ENCODE measurements at regions not wholly inside any gene's neighbourhood (a gene's known extent, or its start where the extent isn't known, plus 50 kb on each side); places are given as distances from the start of the nearest gene placed in this dataset.
"Not testable (repeated sequence)": the region's sequence is repeated elsewhere in the genome, so short reads cannot be mapped to it uniquely, and the experiment has no call there.

DNA sequence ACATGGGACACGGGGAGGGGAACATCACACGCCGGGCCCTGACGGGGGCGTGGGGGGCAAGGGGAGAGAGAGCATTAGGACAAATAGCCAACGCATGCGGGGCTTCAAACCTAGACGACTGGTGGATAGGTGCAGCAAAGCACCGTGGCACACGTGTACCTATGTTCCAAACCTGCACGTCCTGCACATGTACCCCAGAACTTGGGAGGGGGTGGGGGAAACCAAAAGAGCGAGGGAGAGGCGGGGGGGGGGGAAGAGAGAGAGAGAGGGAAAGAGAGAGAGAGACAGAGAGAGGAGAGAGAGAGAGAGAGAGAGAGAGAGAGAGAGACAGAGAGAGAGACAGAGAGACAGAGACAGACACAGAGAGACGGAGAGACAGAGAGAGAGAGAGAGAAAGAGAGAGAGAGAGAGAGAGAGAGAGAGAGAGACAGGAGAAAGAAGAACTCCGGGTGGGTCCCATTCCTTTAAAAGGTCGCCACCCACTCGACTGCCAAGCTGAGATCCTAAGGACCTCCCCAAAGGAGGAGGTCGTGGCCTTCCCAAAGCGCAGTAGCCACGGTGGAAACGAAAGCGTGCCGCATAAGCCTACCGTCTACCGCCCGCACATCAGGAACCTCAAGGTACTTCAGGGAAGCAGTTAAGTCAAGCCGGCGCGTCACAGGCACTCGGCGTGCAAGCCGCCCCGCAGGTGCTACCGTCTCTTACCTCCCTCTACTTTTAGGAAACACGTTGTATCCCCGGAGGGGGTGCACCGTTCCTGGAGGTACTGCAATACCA lies 65.7 kb upstream of the RNU2-1 start:
- not testable (repeated sequence) for H3K9me3 Mint-ChIP-seq; H3K27me3 Mint-ChIP-seq (ENCODE audit: low read depth)

DNA sequence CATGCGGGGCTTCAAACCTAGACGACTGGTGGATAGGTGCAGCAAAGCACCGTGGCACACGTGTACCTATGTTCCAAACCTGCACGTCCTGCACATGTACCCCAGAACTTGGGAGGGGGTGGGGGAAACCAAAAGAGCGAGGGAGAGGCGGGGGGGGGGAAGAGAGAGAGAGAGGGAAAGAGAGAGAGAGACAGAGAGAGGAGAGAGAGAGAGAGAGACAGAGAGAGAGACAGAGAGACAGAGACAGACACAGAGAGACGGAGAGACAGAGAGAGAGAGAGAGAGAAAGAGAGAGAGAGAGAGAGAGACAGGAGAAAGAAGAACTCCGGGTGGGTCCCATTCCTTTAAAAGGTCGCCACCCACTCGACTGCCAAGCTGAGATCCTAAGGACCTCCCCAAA lies 55.9 kb upstream of the RNU2-1 start:
- not testable (repeated sequence) for H3K27me3 Mint-ChIP-seq (ENCODE audit: low read depth); H3K27ac Mint-ChIP-seq; H3K4me1 Mint-ChIP-seq (ENCODE audit: low read depth); H3K4me3 Mint-ChIP-seq; H3K36me3 Mint-ChIP-seq (ENCODE audit: low read depth); H3K9me3 Mint-ChIP-seq

More for the DNA sequence above, 65.7 kb upstream of the RNU2-1 start:
- not testable (repeated sequence) for H3K4me1 Mint-ChIP-seq (ENCODE audit: low read depth); H3K4me3 Mint-ChIP-seq; H3K27ac Mint-ChIP-seq; H3K36me3 Mint-ChIP-seq (ENCODE audit: low read depth)

- H3K4me1 Mint-ChIP-seq (ENCODE audit: low read depth); H3K36me3 Mint-ChIP-seq (ENCODE audit: low read depth); H3K9me3 Mint-ChIP-seq; H3K4me3 Mint-ChIP-seq; H3K27me3 Mint-ChIP-seq (ENCODE audit: low read depth): not testable (repeated sequence)
- peak overlapping the region; percentile 63 for H3K27ac Mint-ChIP-seq
These were observed 49.8 kb upstream of the RNU2-1 start for GRCh38 chr17:43283606-43284005.
